HEK293 (cell line): ENCODE measurements at regions not wholly inside any gene's neighbourhood (a gene's known extent, or its start where the extent isn't known, plus 50 kb on each side); places are given as distances from the start of the nearest gene placed in this dataset.

Experiments used
- ZBTB1 ChIP-seq: fragments of 450-650 bp; formaldehyde crosslinking; IDR thresholded peaks from 2 replicates; pipeline ENCODE4 v1.5.1; 2016; ENCODE audit warnings: missing biosample characterization, missing genetic modification characterization
- ZBTB17 ChIP-seq: fragments of 450-650 bp; formaldehyde crosslinking; IDR thresholded peaks from 2 replicates; pipeline ENCODE4 v1.5.1; 2016; ENCODE audit warnings: missing biosample characterization, missing genetic modification characterization
- ZBTB26 ChIP-seq: fragments of 450-650 bp; formaldehyde crosslinking; optimal IDR thresholded peaks from 2 replicates; pipeline ENCODE3; 2016; ENCODE audit warnings: missing biosample characterization, mild to moderate bottlenecking, missing genetic modification characterization
- ZNF121 ChIP-seq: fragments of 450-650 bp; formaldehyde crosslinking; IDR thresholded peaks from 2 replicates; pipeline ENCODE4 v1.5.1; 2016; ENCODE audit warnings: missing biosample characterization, missing genetic modification characterization
- ZNF449 ChIP-seq: fragments of 450-650 bp; formaldehyde crosslinking; IDR thresholded peaks from 2 replicates; pipeline ENCODE4 v1.5.1; 2017; ENCODE audit warnings: missing biosample characterization, mild to moderate bottlenecking, missing genetic modification characterization, moderate library complexity
- TF ChIP-seq, protein P1 (sequence below): fragments of 450-650 bp; formaldehyde crosslinking; IDR thresholded peaks from 2 replicates; pipeline ENCODE4 v1.5.1; 2016; ENCODE audit warnings: missing biosample characterization, missing genetic modification characterization
- TF ChIP-seq, protein P2 (sequence below): fragments of 450-650 bp; IDR thresholded peaks from 2 replicates; pipeline ENCODE4 v1.5.1; 2018; ENCODE audit warnings: missing biosample characterization, missing genetic modification characterization

GRCh38 chr10:56586461-56586891 is 225.4 kb upstream of the ZWINT start:
- TF ChIP-seq ZBTB26 (no peak), ZBTB1 (no peak), ZBTB17 (tag by site-specific recombination) (no peak), ZNF449 (tag by site-specific recombination) (no peak), ZNF121 (tag by site-specific recombination) (no peak)
- TF ChIP-seq, protein P1, sequence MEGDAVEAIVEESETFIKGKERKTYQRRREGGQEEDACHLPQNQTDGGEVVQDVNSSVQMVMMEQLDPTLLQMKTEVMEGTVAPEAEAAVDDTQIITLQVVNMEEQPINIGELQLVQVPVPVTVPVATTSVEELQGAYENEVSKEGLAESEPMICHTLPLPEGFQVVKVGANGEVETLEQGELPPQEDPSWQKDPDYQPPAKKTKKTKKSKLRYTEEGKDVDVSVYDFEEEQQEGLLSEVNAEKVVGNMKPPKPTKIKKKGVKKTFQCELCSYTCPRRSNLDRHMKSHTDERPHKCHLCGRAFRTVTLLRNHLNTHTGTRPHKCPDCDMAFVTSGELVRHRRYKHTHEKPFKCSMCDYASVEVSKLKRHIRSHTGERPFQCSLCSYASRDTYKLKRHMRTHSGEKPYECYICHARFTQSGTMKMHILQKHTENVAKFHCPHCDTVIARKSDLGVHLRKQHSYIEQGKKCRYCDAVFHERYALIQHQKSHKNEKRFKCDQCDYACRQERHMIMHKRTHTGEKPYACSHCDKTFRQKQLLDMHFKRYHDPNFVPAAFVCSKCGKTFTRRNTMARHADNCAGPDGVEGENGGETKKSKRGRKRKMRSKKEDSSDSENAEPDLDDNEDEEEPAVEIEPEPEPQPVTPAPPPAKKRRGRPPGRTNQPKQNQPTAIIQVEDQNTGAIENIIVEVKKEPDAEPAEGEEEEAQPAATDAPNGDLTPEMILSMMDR (tag by site-specific recombination), result no peak
- TF ChIP-seq, protein P2, sequence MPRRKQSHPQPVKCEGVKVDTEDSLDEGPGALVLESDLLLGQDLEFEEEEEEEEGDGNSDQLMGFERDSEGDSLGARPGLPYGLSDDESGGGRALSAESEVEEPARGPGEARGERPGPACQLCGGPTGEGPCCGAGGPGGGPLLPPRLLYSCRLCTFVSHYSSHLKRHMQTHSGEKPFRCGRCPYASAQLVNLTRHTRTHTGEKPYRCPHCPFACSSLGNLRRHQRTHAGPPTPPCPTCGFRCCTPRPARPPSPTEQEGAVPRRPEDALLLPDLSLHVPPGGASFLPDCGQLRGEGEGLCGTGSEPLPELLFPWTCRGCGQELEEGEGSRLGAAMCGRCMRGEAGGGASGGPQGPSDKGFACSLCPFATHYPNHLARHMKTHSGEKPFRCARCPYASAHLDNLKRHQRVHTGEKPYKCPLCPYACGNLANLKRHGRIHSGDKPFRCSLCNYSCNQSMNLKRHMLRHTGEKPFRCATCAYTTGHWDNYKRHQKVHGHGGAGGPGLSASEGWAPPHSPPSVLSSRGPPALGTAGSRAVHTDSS (tag by site-specific recombination), result no peak
